Esophagus squamous epithelium (tissue), 5 donors: ENCODE measurements at regions not wholly inside any gene's neighbourhood (a gene's known extent, or its start where the extent isn't known, plus 50 kb on each side); places are given as distances from the start of the nearest gene placed in this dataset.
"Not testable (repeated sequence)": the region's sequence is repeated elsewhere in the genome, so short reads cannot be mapped to it uniquely, and the experiment has no call there.

Experiments used
- DNase-seq: peaks from one replicate; lab custom pipeline; 2025; lab: John Stamatoyannopoulos, UW
- H3K27ac ChIP-seq, 4 donors: fragments of 200-600 bp; sonication (generic); one replicate each; pipeline ENCODE4 v1.5.1; 2016 to 2019; ENCODE audit warnings: mild to moderate bottlenecking in 1 of 4
- H3K27me3 ChIP-seq, 4 donors: fragments of 200-600 bp; sonication (generic); 1 replicate in 3 of 4; 2 replicates in 1 of 4; pipeline versions ENCODE4 v1.5.1 to v1.6.0; 2017 to 2021; ENCODE audit warnings: antibody characterized with exemption in 1 of 4
- H3K36me3 ChIP-seq, 3 donors: fragments of 200-600 bp; sonication (generic); one replicate each; pipeline ENCODE4 v1.5.1; 2016 to 2019
- H3K4me1 ChIP-seq, 3 donors: fragments of 200-600 bp; sonication (generic); one replicate each; pipeline ENCODE4 v1.5.1; 2017 to 2019
- H3K4me3 ChIP-seq, 4 donors: fragments of 200-600 bp; sonication (generic); 1 replicate in 3 of 4; 2 replicates in 1 of 4; pipeline ENCODE4 v1.5.1; 2016 to 2019; ENCODE audit warnings: mild to moderate bottlenecking in 2 of 4, moderate library complexity in 1 of 4
- H3K9me3 ChIP-seq, 3 donors: fragments of 200-600 bp; sonication (generic); one replicate each; pipeline ENCODE4 v1.5.1; 2016 to 2019
- CTCF ChIP-seq, 6 experiments: fragments of 450-650 bp in 4 of 6; fragments of 200-600 bp in 2 of 6; sonication (generic) in 2 of 6; IDR thresholded peaks; one replicate each; pipeline ENCODE4 v1.5.1; 2016 to 2019; ENCODE audit warnings: antibody characterized with exemption in 6 of 6, mild to moderate bottlenecking in 4 of 6, moderate library complexity in 4 of 6
- POLR2A ChIP-seq, 4 donors: fragments of 450-650 bp; IDR thresholded peaks; one replicate each; pipeline ENCODE4 v1.6.1; 2017; ENCODE audit warnings: antibody characterized with exemption in 4 of 4, mild to moderate bottlenecking in 4 of 4, moderate library complexity in 3 of 4
- WGBS, 2 donors: methylation state at CpG; one replicate each; pipeline ENCODE4 v1.1.5; 2018; 5-methylcytosine and 5-hydroxymethylcytosine counted together
- intact Hi-C: fragments of 100-400 bp; cut with DNase I; formaldehyde crosslinking; loops from one replicate; pipeline ENCODE4 v1.15.0; 2022
- donor health status: DM: yes; HTN: yes; CAD: no.

DNA sequence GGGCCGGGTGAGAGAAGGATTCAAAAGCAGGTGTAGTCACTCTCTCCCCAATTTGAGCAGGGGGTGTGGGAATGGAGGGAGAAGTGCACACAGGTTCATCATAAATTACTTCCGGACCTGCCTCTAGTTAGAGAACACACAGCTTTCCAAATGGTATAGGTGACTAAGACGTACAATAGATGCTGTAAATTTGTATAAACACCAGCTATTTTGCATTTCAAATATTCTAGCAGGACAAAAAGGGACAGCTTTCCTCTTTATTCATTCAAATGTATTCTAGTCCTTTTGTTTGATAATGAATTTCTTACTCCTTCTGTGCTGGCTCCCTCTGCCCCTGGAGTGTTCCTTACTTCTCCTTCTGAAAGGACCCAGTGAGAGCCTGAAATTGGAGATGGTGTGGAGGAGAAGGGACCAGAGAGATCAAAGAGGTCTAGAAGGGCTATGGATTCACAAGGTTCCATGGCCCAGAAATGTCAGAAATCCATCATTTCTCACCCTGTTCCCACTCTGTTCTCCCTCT, 53.2 kb upstream of the SH3BP4 start:
- Histone ChIP-seq H3K27me3 (no peaks in the 10 kb centered on the region), H3K4me3 (no peak overlapping the region), H3K27ac (no peak overlapping the region), H3K4me1 (no peaks in the 10 kb centered on the region), H3K36me3 (no peaks in the 10 kb centered on the region), H3K9me3 (no peaks in the 10 kb centered on the region)
- 81 to 92% methylated on average over 3 of the region's 3 CpGs for WGBS, 2 donors
- TF ChIP-seq POLR2A (IDR thresholded peaks at IDR 0.05) (no peak), CTCF (IDR thresholded peaks at IDR 0.05) (no peak)
- intact Hi-C loops = no loop called here
- no peak for DNase-seq

DNA sequence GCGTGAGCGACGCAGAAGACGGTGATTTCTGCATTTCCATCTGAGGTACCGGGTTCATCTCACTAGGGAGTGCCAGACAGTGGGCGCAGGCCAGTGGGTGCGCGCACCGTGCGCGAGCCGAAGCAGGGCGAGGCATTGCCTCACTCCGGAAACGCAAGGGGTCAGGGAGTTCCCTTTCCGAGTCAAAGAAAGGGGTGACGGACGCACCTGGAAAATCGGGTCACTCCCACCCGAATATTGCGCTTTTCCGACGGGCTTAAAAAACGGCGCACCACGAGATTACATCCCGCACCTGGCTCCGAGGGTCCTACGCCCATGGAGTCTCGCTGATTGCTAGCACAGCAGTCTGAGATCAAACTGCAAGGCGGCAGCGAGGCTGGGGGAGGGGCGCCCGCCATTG, 63.4 kb upstream of the SH3BP4 start:
- peak overlapping the region in 3 of 4 donors; percentile 28 to 54 (median 30) for H3K4me3 ChIP-seq
- not testable (repeated sequence) for DNase-seq

GRCh38 chr2:234887195-234887594, 64.6 kb upstream of the SH3BP4 start:
- no peak for DNase-seq
- Histone ChIP-seq H3K27ac (no peak overlapping the region), H3K9me3 (no peaks in the 10 kb centered on the region), H3K27me3 (no peaks in the 10 kb centered on the region), H3K4me3 (no peak overlapping the region), H3K4me1 (no peaks in the 10 kb centered on the region), H3K36me3 (no peaks in the 10 kb centered on the region)
- 85 to 95% methylated on average over 2 to 3 of the region's 3 CpGs for WGBS, 2 donors
- intact Hi-C loops = no loop called here
- TF ChIP-seq CTCF (IDR thresholded peaks at IDR 0.05) (no peak), POLR2A (IDR thresholded peaks at IDR 0.05) (no peak)

More for the DNA sequence above, 63.4 kb upstream of the SH3BP4 start:
- intact Hi-C loops, H3K27me3 ChIP-seq, H3K36me3 ChIP-seq, H3K9me3 ChIP-seq, H3K4me1 ChIP-seq: not testable (repeated sequence)
- WGBS, 2 donors = 50 to 66% methylated on average over 10 to 15 of the region's 34 CpGs
- peak overlapping the region in 3 of 4 donors; percentile 30 to 36 (median 30) for H3K27ac ChIP-seq

DNA sequence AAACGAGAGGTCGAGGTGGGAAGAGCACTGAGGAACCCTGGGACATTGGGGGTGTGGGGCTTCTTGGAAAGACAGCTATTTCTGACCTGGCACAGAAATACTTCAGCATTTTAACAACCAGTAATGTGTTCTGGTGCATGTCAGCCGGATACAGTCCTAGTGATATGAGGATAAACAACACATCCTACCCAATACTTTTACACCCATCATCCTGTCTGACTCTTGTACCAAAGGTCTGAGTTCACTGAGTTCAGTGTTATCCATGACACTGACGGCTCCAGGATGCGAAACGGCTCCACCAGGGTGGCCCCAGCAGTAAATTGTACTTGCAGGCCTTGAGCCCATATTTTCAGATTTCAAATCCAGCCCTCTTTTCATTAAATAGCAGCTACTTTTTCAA, 65.9 kb upstream of the SH3BP4 start:
- no peak for DNase-seq
- 73 to 87% methylated on average over 3 to 6 of the region's 6 CpGs for WGBS, 2 donors
- no peaks in the 10 kb centered on the region for H3K27me3 ChIP-seq
- intact Hi-C loops = no loop called here
- H3K4me3 ChIP-seq = no peak overlapping the region
- no peak overlapping the region for H3K27ac ChIP-seq
- H3K9me3 ChIP-seq = no peaks in the 10 kb centered on the region
- no peaks in the 10 kb centered on the region for H3K36me3 ChIP-seq
- peaks cover 0 to 13% (median under 1%) of the 10 kb centered on the region in 3 donors for H3K4me1 ChIP-seq
- TF ChIP-seq CTCF (IDR thresholded peaks at IDR 0.05) = no peak
- TF ChIP-seq POLR2A (IDR thresholded peaks at IDR 0.05) = no peak

DNA sequence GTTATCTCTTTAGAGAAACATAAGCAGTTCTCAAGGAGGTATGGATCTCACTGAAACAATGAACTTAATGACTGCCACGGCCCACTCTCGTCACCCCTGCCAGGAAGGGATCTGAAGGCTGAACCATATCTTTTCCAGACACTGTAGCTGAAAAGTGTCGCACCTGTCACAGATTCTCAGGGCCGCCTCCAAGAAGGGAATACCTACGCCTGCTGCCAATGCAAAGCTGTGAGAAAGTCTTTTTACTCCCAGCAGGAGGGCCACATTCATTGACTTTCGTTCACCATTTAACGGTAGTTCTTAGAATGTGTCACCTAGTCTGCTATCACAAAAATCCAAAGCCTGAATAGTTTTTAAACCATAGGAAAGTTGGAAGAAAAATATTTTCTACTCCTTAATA, 66.7 kb upstream of the SH3BP4 start:
- WGBS, 2 donors = 85 to 90% methylated on average over 7 of the region's 7 CpGs
- no peak for DNase-seq
- H3K27ac ChIP-seq = no peak overlapping the region
- H3K36me3 ChIP-seq = no peaks in the 10 kb centered on the region
- H3K9me3 ChIP-seq = no peaks in the 10 kb centered on the region
- H3K4me1 ChIP-seq = peaks cover 0 to 20% (median 5%) of the 10 kb centered on the region in 3 donors
- intact Hi-C loops = no loop called here
- TF ChIP-seq POLR2A (IDR thresholded peaks at IDR 0.05) (no peak), CTCF (IDR thresholded peaks at IDR 0.05) (no peak)
- H3K4me3 ChIP-seq = no peak overlapping the region
- no peaks in the 10 kb centered on the region for H3K27me3 ChIP-seq

DNA sequence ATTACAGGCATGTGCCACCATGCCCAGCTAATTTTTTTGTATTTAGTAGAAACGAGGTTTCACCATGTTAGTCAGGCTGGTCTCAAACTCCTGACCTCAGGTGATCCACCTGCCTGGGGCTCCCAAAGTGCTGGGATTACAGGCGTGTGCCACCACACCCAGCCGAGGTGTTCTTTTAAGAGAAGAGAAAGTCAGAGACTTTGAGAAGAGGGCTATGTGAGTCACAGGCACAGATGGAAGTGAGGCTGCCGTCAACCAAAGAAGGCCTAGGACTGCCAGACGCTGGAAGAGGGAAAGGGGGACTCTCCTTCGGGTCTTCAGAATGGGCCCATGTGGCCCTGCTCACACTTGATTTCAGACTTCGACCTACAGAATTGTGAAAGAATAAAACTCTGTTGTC, 67.2 kb upstream of the SH3BP4 start:
- no peaks in the 10 kb centered on the region for H3K27me3 ChIP-seq
- no peak overlapping the region for H3K27ac ChIP-seq
- no peaks in the 10 kb centered on the region for H3K9me3 ChIP-seq
- peaks cover 0 to 20% (median 5%) of the 10 kb centered on the region in 3 donors for H3K4me1 ChIP-seq
- TF ChIP-seq CTCF (IDR thresholded peaks at IDR 0.05) = no peak
- no peak for TF ChIP-seq POLR2A (IDR thresholded peaks at IDR 0.05)
- H3K4me3 ChIP-seq = no peak overlapping the region
- no peak for DNase-seq
- intact Hi-C loops = no loop called here
- no peaks in the 10 kb centered on the region for H3K36me3 ChIP-seq
- WGBS, 2 donors = 66 to 69% methylated on average over 6 to 7 of the region's 7 CpGs
